ENCODE measurements at regions not wholly inside any gene's neighbourhood (a gene's known extent, or its start where the extent isn't known, plus 50 kb on each side); places are given as distances from the start of the nearest gene placed in this dataset.

DNA sequence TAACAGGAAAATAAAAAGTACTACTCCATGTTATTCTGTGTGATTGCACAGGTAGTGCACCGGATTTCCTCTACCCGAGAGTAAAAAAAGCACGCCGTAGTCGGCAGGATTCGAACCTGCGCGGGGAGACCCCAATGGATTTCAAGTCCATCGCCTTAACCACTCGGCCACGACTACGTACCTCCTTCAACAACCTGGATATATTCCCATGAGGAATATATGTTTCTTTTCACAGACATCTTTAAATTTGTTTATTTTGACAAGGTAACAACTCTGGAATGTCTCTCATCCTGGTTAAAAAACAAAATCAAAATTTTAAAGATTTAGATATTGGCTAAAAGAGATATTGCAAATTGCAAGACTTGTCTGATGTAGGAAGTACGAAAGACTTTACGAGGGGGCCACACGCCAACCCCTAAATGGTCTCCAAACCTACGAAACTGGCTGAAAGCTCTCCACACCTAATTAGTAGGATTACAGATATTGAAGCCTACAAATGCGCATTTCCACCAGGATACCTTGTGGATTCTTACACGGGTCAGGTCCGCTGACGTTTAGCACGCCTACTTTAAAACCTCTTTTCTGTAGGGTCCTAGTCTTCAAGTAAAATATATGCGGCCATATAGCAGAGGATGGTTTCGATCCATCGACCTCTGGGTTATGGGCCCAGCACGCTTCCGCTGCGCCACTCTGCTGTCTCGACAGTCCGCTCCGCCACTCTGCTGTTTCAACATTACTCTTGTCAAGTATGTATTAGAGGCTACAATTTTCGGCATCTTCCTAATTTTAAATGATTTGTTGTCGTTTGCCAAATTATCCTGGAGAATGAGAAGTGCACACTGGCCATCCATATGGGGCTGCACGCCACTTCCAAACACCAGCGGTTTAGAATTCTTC, 52.2 kb upstream of the BTN3A2 start:
- no peak for DNase-seq (ENCODE audit: low spot score)

Data from HuH-7.5 (cell line).